ENCODE measurements at regions not wholly inside any gene's neighbourhood (a gene's known extent, or its start where the extent isn't known, plus 50 kb on each side); places are given as distances from the start of the nearest gene placed in this dataset.

DNA sequence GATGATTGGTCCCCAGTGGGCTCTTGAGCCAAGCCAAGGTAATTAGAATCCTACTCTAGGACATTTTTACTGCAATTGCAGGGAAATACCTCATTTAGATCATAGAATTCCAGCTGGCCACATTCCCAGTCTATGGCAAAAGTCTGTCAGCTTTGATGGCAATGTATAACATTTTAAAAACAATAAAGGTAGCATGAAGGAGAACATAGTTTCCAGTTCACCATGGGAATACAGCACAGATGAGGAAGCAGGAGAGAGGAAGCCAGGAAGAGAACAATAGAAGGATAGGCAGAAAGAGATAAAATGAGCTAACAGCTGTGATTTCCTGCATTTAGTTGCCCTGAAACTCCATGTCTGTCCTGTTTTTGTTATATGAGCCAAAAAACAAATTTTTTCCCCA, 897.3 kb upstream of the DDX18 start:
- intact Hi-C loops (cut with micrococcal nuclease), result no loop called here
- Mint-ChIP-seq H3K36me3 (ENCODE audit: low read depth) (no peaks in the 10 kb centered on the region), H3K4me1 (ENCODE audit: low read depth) (no peaks in the 10 kb centered on the region), H3K4me3 (no peak overlapping the region), H3K9me3 (peaks cover 12% of the 10 kb centered on the region), H3K27ac (no peak overlapping the region), H3K27me3 (no peaks in the 10 kb centered on the region)
- ATAC-seq (no peak), DNase-seq (no peak)
- ChIA-PET POLR2A (no interaction called here), CTCF (no interaction called here)
- TF ChIP-seq, protein P1, sequence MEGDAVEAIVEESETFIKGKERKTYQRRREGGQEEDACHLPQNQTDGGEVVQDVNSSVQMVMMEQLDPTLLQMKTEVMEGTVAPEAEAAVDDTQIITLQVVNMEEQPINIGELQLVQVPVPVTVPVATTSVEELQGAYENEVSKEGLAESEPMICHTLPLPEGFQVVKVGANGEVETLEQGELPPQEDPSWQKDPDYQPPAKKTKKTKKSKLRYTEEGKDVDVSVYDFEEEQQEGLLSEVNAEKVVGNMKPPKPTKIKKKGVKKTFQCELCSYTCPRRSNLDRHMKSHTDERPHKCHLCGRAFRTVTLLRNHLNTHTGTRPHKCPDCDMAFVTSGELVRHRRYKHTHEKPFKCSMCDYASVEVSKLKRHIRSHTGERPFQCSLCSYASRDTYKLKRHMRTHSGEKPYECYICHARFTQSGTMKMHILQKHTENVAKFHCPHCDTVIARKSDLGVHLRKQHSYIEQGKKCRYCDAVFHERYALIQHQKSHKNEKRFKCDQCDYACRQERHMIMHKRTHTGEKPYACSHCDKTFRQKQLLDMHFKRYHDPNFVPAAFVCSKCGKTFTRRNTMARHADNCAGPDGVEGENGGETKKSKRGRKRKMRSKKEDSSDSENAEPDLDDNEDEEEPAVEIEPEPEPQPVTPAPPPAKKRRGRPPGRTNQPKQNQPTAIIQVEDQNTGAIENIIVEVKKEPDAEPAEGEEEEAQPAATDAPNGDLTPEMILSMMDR (IDR thresholded peaks at IDR 0.05), result no peak

DNA sequence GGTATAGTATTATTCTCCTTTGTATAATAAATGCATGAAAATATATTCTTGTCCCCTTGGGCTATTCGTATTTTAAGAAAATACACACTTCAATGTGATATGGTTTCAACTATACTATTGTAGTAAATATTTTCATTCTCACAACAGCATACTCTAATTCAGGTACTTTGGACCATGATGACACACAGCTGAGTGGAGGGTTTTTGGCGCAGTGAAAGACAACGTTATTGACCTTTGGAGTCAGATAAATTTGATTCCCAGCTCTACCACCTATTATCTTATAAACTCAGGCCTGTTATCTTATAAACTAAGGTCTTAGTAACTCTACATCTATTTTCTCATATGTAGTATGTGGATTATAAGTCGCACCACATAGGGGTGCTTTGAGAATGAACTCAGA, 895.9 kb upstream of the DDX18 start:
- no peak for DNase-seq
- Mint-ChIP-seq H3K4me3 (no peak overlapping the region), H3K27me3 (no peaks in the 10 kb centered on the region), H3K36me3 (ENCODE audit: low read depth) (no peaks in the 10 kb centered on the region), H3K4me1 (ENCODE audit: low read depth) (no peaks in the 10 kb centered on the region), H3K27ac (no peak overlapping the region), H3K9me3 (peaks cover 15% of the 10 kb centered on the region)
- ChIA-PET POLR2A (no interaction called here), CTCF (no interaction called here)
- intact Hi-C loops (cut with micrococcal nuclease), result no loop called here
- TF ChIP-seq, protein P1 (IDR thresholded peaks at IDR 0.05), result no peak
- ATAC-seq, result no peak

DNA sequence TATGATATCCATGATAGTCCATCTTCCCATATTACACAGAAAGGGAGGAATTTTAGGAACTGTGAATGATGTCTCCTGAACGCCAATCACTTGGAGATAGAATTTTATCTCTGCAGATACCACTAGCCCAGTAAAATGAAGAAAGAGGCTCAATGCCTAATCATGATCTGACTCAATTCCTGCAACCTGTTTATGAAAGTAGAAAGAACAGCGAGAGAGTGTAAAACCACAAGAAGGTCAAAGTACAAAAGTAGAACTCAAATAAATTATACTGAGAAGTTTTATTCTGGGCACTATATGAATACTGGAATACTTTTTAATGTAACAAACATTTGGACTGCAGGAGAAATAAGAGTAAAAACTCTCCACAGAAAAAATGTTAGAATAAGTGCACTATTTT, 892.1 kb upstream of the DDX18 start:
- ChIA-PET POLR2A (no interaction called here), CTCF (no interaction called here)
- TF ChIP-seq, protein P1 (IDR thresholded peaks at IDR 0.05), result no peak
- Mint-ChIP-seq H3K27me3 (no peaks in the 10 kb centered on the region), H3K4me1 (ENCODE audit: low read depth) (no peaks in the 10 kb centered on the region), H3K9me3 (peaks cover 12% of the 10 kb centered on the region), H3K36me3 (ENCODE audit: low read depth) (no peaks in the 10 kb centered on the region), H3K4me3 (no peak overlapping the region), H3K27ac (no peak overlapping the region)
- ATAC-seq (no peak), DNase-seq (no peak)
- intact Hi-C loops (cut with micrococcal nuclease), result no loop called here

DNA sequence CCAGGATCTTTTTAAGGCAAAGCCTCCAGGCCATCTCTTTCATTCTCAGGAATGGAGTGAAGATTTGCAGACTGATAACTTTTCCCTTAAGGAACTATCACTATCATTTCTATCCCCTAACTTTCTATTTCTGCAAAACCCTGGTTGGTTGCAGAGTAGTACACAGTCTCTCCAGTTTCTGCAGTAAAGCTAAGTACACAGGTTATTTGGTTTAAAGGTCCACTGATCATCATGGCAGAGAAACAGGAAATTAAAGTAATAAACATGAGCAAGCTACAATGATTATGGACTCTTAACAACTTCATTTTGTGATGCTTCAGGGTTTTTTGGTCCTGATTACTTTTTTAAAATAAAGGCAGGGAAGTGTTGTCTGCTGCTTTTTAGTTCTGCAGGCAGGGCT, 890.0 kb upstream of the DDX18 start:
- no peaks in the 10 kb centered on the region for H3K4me1 Mint-ChIP-seq (ENCODE audit: low read depth)
- H3K36me3 Mint-ChIP-seq (ENCODE audit: low read depth), result no peaks in the 10 kb centered on the region
- no peak overlapping the region for H3K4me3 Mint-ChIP-seq
- DNase-seq, result no peak
- peaks cover 10% of the 10 kb centered on the region for H3K9me3 Mint-ChIP-seq
- intact Hi-C loops (cut with micrococcal nuclease), result no loop called here
- H3K27me3 Mint-ChIP-seq, result no peaks in the 10 kb centered on the region
- TF ChIP-seq, protein P1 (IDR thresholded peaks at IDR 0.05), result no peak
- ChIA-PET CTCF (no interaction called here), POLR2A (no interaction called here)
- ATAC-seq, result no peak
- no peak overlapping the region for H3K27ac Mint-ChIP-seq

DNA sequence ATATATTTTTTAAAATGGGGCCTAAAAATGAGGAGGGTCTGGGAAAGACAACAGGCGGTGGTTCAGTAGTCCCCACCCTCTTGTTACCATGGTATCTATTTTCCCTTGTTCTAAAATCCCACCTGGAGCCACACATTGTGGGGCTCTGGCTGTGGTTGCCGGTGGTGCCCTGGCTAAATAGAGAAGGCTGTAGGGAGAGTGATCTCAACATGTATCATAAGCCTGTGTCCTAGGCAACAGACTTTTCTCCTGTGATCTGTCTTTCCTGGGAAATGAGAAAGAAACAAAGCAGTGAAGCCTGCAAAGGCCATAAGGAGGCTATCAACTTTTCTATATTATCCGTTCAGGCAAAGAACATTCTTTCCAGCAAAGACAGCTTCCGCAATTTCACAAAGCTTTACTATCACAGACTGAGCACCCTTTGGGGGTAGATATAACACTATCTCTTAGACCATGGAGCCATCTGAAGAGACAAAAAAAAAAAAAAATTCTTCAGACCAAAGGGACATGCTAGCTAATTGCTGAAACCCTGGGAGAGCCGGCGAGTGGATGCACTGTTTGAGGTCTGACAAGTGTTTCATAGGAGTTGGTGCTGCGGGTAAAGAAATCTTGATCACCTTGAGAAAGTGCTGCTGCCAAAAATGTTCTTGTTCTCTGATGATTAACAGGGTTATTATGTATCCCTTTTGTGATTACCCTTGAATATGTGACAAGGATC, 879.2 kb upstream of the DDX18 start:
- ChIA-PET POLR2A (no interaction called here), CTCF (no interaction called here)
- ATAC-seq (no peak), DNase-seq (no peak)
- TF ChIP-seq, protein P1 (IDR thresholded peaks at IDR 0.05), result no peak
- no peak overlapping the region for H3K4me3 Mint-ChIP-seq
- intact Hi-C loops (cut with micrococcal nuclease), result no loop called here
- H3K36me3 Mint-ChIP-seq (ENCODE audit: low read depth), result no peaks in the 10 kb centered on the region
- H3K9me3 Mint-ChIP-seq, result peaks cover 7% of the 10 kb centered on the region
- H3K27me3 Mint-ChIP-seq, result no peaks in the 10 kb centered on the region
- no peak overlapping the region for H3K27ac Mint-ChIP-seq
- no peaks in the 10 kb centered on the region for H3K4me1 Mint-ChIP-seq (ENCODE audit: low read depth)
